Left lung (tissue), 4 donors: ENCODE measurements at regions not wholly inside any gene's neighbourhood (a gene's known extent, or its start where the extent isn't known, plus 50 kb on each side); places are given as distances from the start of the nearest gene placed in this dataset.
A peak's percentile ranks its signal among the peaks of the same experiment; 100 is the strongest.

Source experiments
- ATAC-seq: fragments of 200-7000 bp; cut with Tn5 transposase; one replicate; pipeline ENCODE4 v1.9.1; 2020; ENCODE audit warnings: moderate library complexity
- DNase-seq, 4 donors: peaks; one replicate each; pipeline ENCODE4 v3.0.0-alpha.2; 2013 to 2020
- H3K27ac ChIP-seq, 2 donors: fragments of 200-600 bp; sonication (generic) in 1 of 2; one replicate each; pipeline versions ENCODE4 v1.5.0 to v1.8.0; 2020 to 2021
- H3K27me3 ChIP-seq, 2 donors: fragments of 200-600 bp; sonication (generic) in 1 of 2; one replicate each; pipeline versions ENCODE4 v1.5.0 to v1.8.0; 2020 to 2021
- H3K36me3 ChIP-seq, 2 donors: fragments of 200-600 bp; sonication (generic) in 1 of 2; one replicate each; pipeline versions ENCODE4 v1.5.0 to v1.8.0; 2020 to 2021
- H3K4me1 ChIP-seq, 2 donors: fragments of 200-600 bp; one replicate each; pipeline ENCODE4 v1.8.0; 2021
- H3K4me3 ChIP-seq, 2 donors: fragments of 200-600 bp; sonication (generic) in 1 of 2; one replicate each; pipeline versions ENCODE4 v1.5.0 to v1.8.0; 2020 to 2021; ENCODE audit warnings: mild to moderate bottlenecking in 1 of 2
- H3K9me3 ChIP-seq, 2 donors: fragments of 200-600 bp; sonication (generic) in 1 of 2; one replicate each; pipeline versions ENCODE4 v1.5.0 to v1.8.0; 2020 to 2021
- CTCF ChIP-seq, 2 donors: fragments of 200-600 bp; sonication (generic) in 1 of 2; IDR thresholded peaks; one replicate each; pipeline versions ENCODE4 v1.5.0 to v1.8.0; 2021; ENCODE audit warnings: antibody characterized with exemption in 2 of 2
- intact Hi-C, 2 donors: fragments of 100-400 bp; cut with DNase I; formaldehyde crosslinking; loops; one replicate each; pipeline versions ENCODE4 v1.11.2 to v1.14.2; 2022
- donor health status: DM: no; HTN: yes; CAD: no.
- donor health status: DM: no; HTN: no; CAD: no.

- Histone ChIP-seq H3K27ac (no peak overlapping the region), H3K4me3 (no peak overlapping the region), H3K27me3 (peaks cover 8 to 33% of the 10 kb centered on the region in 2 donors), H3K9me3 (no peaks in the 10 kb centered on the region), H3K4me1 (peaks cover 3 to 4% of the 10 kb centered on the region in 2 donors), H3K36me3 (no peaks in the 10 kb centered on the region)
- DNase-seq (no peak), ATAC-seq (no peak)
- intact Hi-C loops = no loop called here
- no peak for TF ChIP-seq CTCF (IDR thresholded peaks at IDR 0.05)
These were observed 106.7 kb upstream of the SOD1 start for GRCh38 chr21:31552826-31553225.

- H3K9me3 ChIP-seq = no peaks in the 10 kb centered on the region
- DNase-seq = no peak
- H3K4me3 ChIP-seq = no peak overlapping the region
- no peak overlapping the region for H3K27ac ChIP-seq
- intact Hi-C loops = no loop called here
- no peaks in the 10 kb centered on the region for H3K4me1 ChIP-seq
- no peak for ATAC-seq
- peaks cover 0 to 7% of the 10 kb centered on the region in 2 donors for H3K27me3 ChIP-seq
- H3K36me3 ChIP-seq = no peaks in the 10 kb centered on the region
- no peak for TF ChIP-seq CTCF (IDR thresholded peaks at IDR 0.05)
These were observed 109.4 kb upstream of the SOD1 start for GRCh38 chr21:31550070-31550469.

GRCh38 chr21:31548688-31549087 lies 110.8 kb upstream of the SOD1 start:
- Histone ChIP-seq H3K36me3 (no peaks in the 10 kb centered on the region), H3K4me1 (no peaks in the 10 kb centered on the region), H3K9me3 (no peaks in the 10 kb centered on the region), H3K4me3 (no peak overlapping the region), H3K27ac (no peak overlapping the region), H3K27me3 (no peaks in the 10 kb centered on the region)
- intact Hi-C loops = no loop called here
- DNase-seq (no peak), ATAC-seq (no peak)
- no peak for TF ChIP-seq CTCF (IDR thresholded peaks at IDR 0.05)

GRCh38 chr21:31546443-31547170 lies 112.9 kb upstream of the SOD1 start:
- H3K9me3 ChIP-seq = no peaks in the 10 kb centered on the region
- ATAC-seq (no peak), DNase-seq (peak in 2 of 4 donors; percentile 59 to 75)
- no peaks in the 10 kb centered on the region for H3K27me3 ChIP-seq
- H3K27ac ChIP-seq = no peak overlapping the region
- intact Hi-C loops = no loop called here
- H3K36me3 ChIP-seq = no peaks in the 10 kb centered on the region
- H3K4me3 ChIP-seq = no peak overlapping the region
- no peaks in the 10 kb centered on the region for H3K4me1 ChIP-seq
- TF ChIP-seq CTCF (IDR thresholded peaks at IDR 0.05) = no peak

- no peaks in the 10 kb centered on the region for H3K36me3 ChIP-seq
- no peak for DNase-seq
- H3K4me3 ChIP-seq = no peak overlapping the region
- no peak overlapping the region for H3K27ac ChIP-seq
- no peak for TF ChIP-seq CTCF (IDR thresholded peaks at IDR 0.05)
- no peaks in the 10 kb centered on the region for H3K9me3 ChIP-seq
- intact Hi-C loops = no loop called here
- H3K27me3 ChIP-seq = no peaks in the 10 kb centered on the region
- H3K4me1 ChIP-seq = no peaks in the 10 kb centered on the region
- no peak for ATAC-seq
These were observed 114.5 kb upstream of the SOD1 start for GRCh38 chr21:31545036-31545435.
